GM12892 (cell line): ENCODE measurements at regions not wholly inside any gene's neighbourhood (a gene's known extent, or its start where the extent isn't known, plus 50 kb on each side); places are given as distances from the start of the nearest gene placed in this dataset.

Source experiments
- POLR2A ChIP-seq: IDR thresholded peaks from 2 replicates; pipeline ENCODE4 v1.6.1; 2011; ENCODE audit warnings: low read depth, low read length, control low read depth
- POLR2AphosphoS5 ChIP-seq: IDR thresholded peaks from 2 replicates; pipeline ENCODE4 v1.6.1; 2011; ENCODE audit warnings: low read depth, low read length, control low read depth
- TAF1 ChIP-seq: IDR thresholded peaks from 2 replicates; pipeline ENCODE4 v1.6.1; 2011; ENCODE audit warnings: low read depth, mild to moderate bottlenecking, control low read depth, low read length, borderline replicate concordance

- TF ChIP-seq TAF1 (no peak), POLR2A (no peak), POLR2AphosphoS5 (no peak)
These were observed 229.9 kb downstream of the TTC32 start for GRCh38 chr2:19671916-19672315.
